ENCODE measurements at regions not wholly inside any gene's neighbourhood (a gene's known extent, or its start where the extent isn't known, plus 50 kb on each side); places are given as distances from the start of the nearest gene placed in this dataset.

DNA sequence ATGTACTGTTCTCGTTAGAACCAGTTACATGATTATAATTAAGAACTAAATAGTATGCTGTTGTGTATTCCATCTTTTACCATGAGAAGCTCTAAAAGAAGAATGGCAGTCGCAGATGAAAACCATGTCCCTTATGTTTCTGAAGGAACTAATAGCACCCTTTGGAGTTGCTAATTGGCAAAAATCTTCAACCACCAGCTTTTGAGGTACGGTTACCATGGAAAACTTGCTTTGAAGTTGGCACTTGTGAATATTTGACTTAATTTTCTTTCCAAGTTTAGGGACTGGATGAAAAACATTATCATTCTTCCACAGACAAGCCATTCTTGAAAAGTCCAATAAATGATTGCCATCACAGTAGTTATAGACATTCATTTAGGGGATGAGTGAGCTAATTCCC is 666.6 kb upstream of the ROBO1 start:
- FAIRE-seq (no peak), DNase-seq (ENCODE audit: insufficient read length, low spot score) (no peak)
- TF ChIP-seq, protein P1, sequence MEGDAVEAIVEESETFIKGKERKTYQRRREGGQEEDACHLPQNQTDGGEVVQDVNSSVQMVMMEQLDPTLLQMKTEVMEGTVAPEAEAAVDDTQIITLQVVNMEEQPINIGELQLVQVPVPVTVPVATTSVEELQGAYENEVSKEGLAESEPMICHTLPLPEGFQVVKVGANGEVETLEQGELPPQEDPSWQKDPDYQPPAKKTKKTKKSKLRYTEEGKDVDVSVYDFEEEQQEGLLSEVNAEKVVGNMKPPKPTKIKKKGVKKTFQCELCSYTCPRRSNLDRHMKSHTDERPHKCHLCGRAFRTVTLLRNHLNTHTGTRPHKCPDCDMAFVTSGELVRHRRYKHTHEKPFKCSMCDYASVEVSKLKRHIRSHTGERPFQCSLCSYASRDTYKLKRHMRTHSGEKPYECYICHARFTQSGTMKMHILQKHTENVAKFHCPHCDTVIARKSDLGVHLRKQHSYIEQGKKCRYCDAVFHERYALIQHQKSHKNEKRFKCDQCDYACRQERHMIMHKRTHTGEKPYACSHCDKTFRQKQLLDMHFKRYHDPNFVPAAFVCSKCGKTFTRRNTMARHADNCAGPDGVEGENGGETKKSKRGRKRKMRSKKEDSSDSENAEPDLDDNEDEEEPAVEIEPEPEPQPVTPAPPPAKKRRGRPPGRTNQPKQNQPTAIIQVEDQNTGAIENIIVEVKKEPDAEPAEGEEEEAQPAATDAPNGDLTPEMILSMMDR (IDR thresholded peaks at IDR 0.05; ENCODE audit: insufficient read depth, missing control alignments), result no peak

DNA sequence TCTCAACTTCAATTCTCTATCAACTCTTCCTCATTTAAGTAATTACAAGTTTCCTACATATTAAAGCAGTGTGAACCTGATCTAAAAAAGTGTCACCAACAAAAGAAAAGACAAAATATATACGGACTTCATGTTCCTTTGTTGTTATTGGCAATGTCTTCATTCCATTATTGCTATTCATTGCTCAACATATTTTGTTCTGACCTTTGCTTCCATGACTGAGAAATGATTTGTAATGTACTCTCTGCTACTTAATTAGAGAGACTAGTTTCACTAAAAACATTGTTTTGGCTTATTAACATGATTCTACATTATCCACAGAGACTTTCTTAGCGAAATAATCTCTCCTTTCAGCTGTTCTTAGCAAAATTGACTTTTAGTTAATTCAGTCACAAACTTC is 657.2 kb upstream of the ROBO1 start:
- no peak for DNase-seq (ENCODE audit: insufficient read length, low spot score)
- no peak for FAIRE-seq
- TF ChIP-seq, protein P1 (IDR thresholded peaks at IDR 0.05; ENCODE audit: insufficient read depth, missing control alignments), result no peak

- DNase-seq (ENCODE audit: insufficient read length, low spot score) (no peak), FAIRE-seq (no peak)
- TF ChIP-seq, protein P1 (IDR thresholded peaks at IDR 0.05; ENCODE audit: insufficient read depth, missing control alignments), result no peak
These were observed 640.4 kb upstream of the ROBO1 start for GRCh38 chr3:80408030-80408721.

DNA sequence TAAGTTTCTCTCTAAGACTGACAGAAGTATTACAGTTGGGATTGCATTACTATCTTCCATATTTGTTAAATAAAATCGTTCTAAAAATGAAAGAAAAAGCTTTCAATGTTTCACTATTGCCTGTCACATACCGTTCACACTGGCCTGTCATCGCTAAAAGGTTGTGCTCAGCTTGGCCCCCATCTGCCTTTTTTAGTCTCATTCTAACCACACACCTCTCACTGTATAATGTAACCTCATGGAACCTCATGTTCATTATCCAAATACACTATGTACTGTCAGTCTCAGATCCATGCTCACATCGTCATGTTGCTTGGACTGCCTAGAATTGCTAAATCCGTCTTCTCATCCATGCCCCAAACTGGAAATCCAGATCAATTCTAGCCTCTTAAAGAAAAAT is 637.8 kb upstream of the ROBO1 start:
- TF ChIP-seq, protein P1 (IDR thresholded peaks at IDR 0.05; ENCODE audit: insufficient read depth, missing control alignments), result no peak
- FAIRE-seq, result peak; percentile 51
- DNase-seq (ENCODE audit: insufficient read length, low spot score), result no peak

GRCh38 chr3:80395023-80395422 is 627.2 kb upstream of the ROBO1 start:
- FAIRE-seq (no peak), DNase-seq (ENCODE audit: insufficient read length, low spot score) (no peak)
- TF ChIP-seq, protein P1 (IDR thresholded peaks at IDR 0.05; ENCODE audit: insufficient read depth, missing control alignments), result no peak

DNA sequence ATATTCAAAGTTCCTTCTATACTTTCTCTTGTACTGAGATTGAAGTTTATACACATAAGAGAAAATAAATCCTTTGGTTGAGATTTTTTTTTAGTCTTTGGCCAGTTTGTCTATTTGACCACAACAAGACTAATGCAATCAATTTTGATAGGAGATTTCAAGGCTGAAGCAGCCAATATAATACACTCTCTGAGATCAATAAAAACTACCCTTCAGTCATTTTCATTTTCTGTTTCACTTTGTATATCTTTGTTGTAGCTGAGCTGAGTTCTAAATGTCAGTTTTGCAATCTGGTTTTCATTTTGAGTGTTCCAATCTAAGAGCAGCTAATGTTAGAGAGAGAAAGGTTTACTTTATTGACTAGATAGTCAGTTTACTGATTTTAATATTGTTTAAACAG is 623.8 kb upstream of the ROBO1 start:
- DNase-seq (ENCODE audit: insufficient read length, low spot score), result no peak
- TF ChIP-seq, protein P1 (IDR thresholded peaks at IDR 0.05; ENCODE audit: insufficient read depth, missing control alignments), result no peak
- peak; percentile 6 for FAIRE-seq

DNA sequence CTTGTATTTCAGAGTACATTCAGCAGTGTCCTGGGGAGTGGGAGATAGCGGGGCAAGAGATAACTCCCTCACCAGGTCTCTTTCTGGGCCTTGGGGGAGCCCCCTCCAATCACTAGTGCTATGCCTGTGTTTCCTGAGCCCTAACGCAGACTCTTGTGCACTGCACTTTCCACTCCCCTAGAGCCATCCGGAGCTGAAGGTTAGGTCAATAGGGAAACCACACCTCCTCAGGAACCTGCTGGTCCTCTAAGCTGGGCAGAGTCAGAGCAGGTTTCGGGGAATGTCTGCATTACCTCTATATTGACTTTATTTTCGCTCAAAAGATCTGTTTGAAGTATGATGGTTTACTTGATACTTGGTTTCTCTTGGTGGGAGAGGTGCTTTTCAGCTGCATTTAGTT is 617.0 kb upstream of the ROBO1 start:
- FAIRE-seq (no peak), DNase-seq (ENCODE audit: insufficient read length, low spot score) (no peak)
- TF ChIP-seq, protein P1 (IDR thresholded peaks at IDR 0.05; ENCODE audit: insufficient read depth, missing control alignments), result no peak
